Kidney epithelial cell (primary cell): ENCODE measurements at regions not wholly inside any gene's neighbourhood (a gene's known extent, or its start where the extent isn't known, plus 50 kb on each side); places are given as distances from the start of the nearest gene placed in this dataset.

ENCODE experiments used
- DNase-seq: peaks from one replicate; pipeline ENCODE4 v3.0.0-alpha.2; 2010; ENCODE audit warnings: low read depth
- H3K27me3 ChIP-seq: 2 replicates; pipeline ENCODE4 v1.6.0; 2011; ENCODE audit warnings: low read length; ENCODE audit not compliant: control insufficient read depth, insufficient read depth
- H3K36me3 ChIP-seq: 2 replicates; pipeline ENCODE4 v1.5.1; 2011; ENCODE audit warnings: low read length; ENCODE audit not compliant: control insufficient read depth, insufficient read depth
- H3K4me3 ChIP-seq: 2 replicates; pipeline ENCODE4 v1.5.1; 2011; ENCODE audit warnings: low read depth, mild to moderate bottlenecking, control low read depth, low read length
- TF ChIP-seq, protein P1 (sequence below): IDR thresholded peaks from 2 replicates; pipeline ENCODE4 v1.5.1; 2011; ENCODE audit warnings: mild to moderate bottlenecking, moderate library complexity, low read length, control low read depth, inconsistent platforms; ENCODE audit not compliant: insufficient read depth, poor library complexity, severe bottlenecking

DNA sequence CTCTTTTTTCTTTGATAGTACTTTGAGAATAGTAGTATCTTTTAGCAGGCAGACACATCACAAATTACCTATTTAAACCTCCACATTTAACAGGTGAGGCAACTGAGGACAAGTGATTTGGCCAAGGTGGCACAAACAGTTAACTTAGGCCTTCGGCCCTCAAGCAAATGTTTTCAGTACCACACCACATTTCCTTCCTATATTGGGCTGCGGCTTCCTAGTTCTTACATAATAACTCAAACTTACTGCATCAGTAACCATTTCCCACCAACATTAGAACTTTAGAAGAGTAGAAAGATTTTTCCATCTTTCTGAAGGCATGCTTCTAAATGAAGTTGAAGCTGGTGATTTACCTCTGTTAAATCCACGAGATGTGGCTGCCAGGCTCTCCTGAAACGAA is 63.2 kb upstream of the SLC4A4 start:
- Histone ChIP-seq H3K4me3 (no peak overlapping the region), H3K36me3 (no peaks in the 10 kb centered on the region), H3K27me3 (no peaks in the 10 kb centered on the region)
- TF ChIP-seq, protein P1, sequence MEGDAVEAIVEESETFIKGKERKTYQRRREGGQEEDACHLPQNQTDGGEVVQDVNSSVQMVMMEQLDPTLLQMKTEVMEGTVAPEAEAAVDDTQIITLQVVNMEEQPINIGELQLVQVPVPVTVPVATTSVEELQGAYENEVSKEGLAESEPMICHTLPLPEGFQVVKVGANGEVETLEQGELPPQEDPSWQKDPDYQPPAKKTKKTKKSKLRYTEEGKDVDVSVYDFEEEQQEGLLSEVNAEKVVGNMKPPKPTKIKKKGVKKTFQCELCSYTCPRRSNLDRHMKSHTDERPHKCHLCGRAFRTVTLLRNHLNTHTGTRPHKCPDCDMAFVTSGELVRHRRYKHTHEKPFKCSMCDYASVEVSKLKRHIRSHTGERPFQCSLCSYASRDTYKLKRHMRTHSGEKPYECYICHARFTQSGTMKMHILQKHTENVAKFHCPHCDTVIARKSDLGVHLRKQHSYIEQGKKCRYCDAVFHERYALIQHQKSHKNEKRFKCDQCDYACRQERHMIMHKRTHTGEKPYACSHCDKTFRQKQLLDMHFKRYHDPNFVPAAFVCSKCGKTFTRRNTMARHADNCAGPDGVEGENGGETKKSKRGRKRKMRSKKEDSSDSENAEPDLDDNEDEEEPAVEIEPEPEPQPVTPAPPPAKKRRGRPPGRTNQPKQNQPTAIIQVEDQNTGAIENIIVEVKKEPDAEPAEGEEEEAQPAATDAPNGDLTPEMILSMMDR: no peak
- DNase-seq: no peak

- TF ChIP-seq, protein P1: no peak
- Histone ChIP-seq H3K27me3 (no peaks in the 10 kb centered on the region), H3K4me3 (no peak overlapping the region), H3K36me3 (no peaks in the 10 kb centered on the region)
- DNase-seq: no peak
These were observed 61.5 kb upstream of the SLC4A4 start for GRCh38 chr4:71277353-71277752.

DNA sequence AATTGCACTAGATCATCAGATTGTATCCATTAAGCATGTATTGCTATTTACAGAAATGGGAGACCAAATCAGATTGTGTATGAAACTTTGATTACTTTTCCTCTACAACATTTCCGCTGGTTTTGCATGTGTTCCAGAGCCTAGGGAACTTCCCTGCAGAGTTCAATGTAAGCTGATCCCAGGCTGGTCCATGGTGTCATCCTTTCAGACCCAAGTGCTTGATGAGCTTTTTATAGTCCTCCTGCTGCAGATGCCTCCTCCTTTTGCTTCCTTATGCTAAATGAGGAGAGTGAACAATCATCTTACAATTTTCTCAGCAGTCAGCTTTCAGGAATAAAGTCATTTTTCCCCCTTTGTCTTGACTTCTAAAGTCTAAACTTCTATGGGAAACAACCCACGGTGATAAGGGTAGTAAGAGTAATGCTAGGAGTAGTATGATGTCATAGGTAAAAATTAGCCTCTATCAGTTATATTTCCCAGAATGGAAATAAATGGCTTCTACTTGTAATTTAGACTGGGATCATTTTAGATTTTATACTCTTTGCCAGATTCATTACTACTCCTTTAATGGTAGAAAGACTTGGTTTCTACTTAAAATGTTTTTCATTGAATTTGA is 55.1 kb upstream of the SLC4A4 start:
- Histone ChIP-seq H3K27me3 (no peaks in the 10 kb centered on the region), H3K36me3 (no peaks in the 10 kb centered on the region), H3K4me3 (no peak overlapping the region)
- TF ChIP-seq, protein P1: no peak
- no peak for DNase-seq

GRCh38 chr4:71287305-71287704 is 51.5 kb upstream of the SLC4A4 start:
- Histone ChIP-seq H3K4me3 (no peak overlapping the region), H3K27me3 (no peaks in the 10 kb centered on the region), H3K36me3 (no peaks in the 10 kb centered on the region)
- no peak for DNase-seq
- TF ChIP-seq, protein P1: no peak

- no peak for DNase-seq
- H3K36me3 ChIP-seq: no peaks in the 10 kb centered on the region
- TF ChIP-seq, protein P1: no peak
- no peaks in the 10 kb centered on the region for H3K27me3 ChIP-seq
- no peak overlapping the region for H3K4me3 ChIP-seq
These were observed 49.9 kb upstream of the SLC4A4 start for GRCh38 chr4:71288875-71289274.
